ENCODE measurements at regions not wholly inside any gene's neighbourhood (a gene's known extent, or its start where the extent isn't known, plus 50 kb on each side); places are given as distances from the start of the nearest gene placed in this dataset.

GRCh38 chr18:11388755-11389680 is 220.4 kb upstream of the SLC35G4 start:
- no peak for TF ChIP-seq CTCF (IDR thresholded peaks at IDR 0.05; ENCODE audit: insufficient read depth, low read length, poor library complexity, severe bottlenecking)
- no peak for TF ChIP-seq EZH2phosphoT487 (conservative IDR thresholded peaks at IDR 0.05; ENCODE audit: low read length)

Data from SU-DHL-6 (cell line).